Body of pancreas (tissue), 4 donors: ENCODE measurements at regions not wholly inside any gene's neighbourhood (a gene's known extent, or its start where the extent isn't known, plus 50 kb on each side); places are given as distances from the start of the nearest gene placed in this dataset.

Experiments used
- POLR2A ChIP-seq, 3 donors: fragments of 450-650 bp; IDR thresholded peaks; one replicate each; pipeline ENCODE4 v1.6.1; 2016; ENCODE audit warnings: antibody characterized with exemption in 3 of 3, mild to moderate bottlenecking in 2 of 3
- TF ChIP-seq, protein P1 (sequence below), 7 experiments: fragments of 450-650 bp in 4 of 7; fragments of 200-600 bp in 3 of 7; sonication (generic) in 3 of 7; IDR thresholded peaks; one replicate each; pipeline ENCODE4 v1.5.1; 2016 to 2019; ENCODE audit warnings: antibody characterized with exemption in 7 of 7

DNA sequence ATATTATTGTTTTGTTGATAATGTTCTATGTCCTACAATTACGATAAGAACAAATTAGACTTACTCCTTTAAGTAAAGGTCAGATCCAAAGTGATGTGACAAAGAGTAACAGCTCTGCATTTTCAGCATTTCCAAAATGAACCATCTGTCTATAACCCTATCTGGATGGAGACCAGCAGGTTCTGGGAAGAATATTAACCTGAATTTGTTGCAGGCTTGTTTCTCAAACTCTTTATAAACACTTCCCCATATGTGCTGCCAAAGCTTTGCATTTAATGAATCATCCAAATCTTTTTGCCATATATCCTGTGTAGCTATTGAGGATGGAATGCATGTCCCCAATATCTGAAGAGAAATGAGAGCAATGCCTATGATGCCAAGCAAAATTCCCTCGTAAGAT is 198.9 kb upstream of the SLC27A6 start:
- TF ChIP-seq, protein P1, sequence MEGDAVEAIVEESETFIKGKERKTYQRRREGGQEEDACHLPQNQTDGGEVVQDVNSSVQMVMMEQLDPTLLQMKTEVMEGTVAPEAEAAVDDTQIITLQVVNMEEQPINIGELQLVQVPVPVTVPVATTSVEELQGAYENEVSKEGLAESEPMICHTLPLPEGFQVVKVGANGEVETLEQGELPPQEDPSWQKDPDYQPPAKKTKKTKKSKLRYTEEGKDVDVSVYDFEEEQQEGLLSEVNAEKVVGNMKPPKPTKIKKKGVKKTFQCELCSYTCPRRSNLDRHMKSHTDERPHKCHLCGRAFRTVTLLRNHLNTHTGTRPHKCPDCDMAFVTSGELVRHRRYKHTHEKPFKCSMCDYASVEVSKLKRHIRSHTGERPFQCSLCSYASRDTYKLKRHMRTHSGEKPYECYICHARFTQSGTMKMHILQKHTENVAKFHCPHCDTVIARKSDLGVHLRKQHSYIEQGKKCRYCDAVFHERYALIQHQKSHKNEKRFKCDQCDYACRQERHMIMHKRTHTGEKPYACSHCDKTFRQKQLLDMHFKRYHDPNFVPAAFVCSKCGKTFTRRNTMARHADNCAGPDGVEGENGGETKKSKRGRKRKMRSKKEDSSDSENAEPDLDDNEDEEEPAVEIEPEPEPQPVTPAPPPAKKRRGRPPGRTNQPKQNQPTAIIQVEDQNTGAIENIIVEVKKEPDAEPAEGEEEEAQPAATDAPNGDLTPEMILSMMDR (IDR thresholded peaks at IDR 0.05) = no peak
- no peak for TF ChIP-seq POLR2A (IDR thresholded peaks at IDR 0.05)
